GM21825 (cell line): ENCODE measurements at regions not wholly inside any gene's neighbourhood (a gene's known extent, or its start where the extent isn't known, plus 50 kb on each side); places are given as distances from the start of the nearest gene placed in this dataset.

Source experiments
- ATAC-seq: cut with Tn5 transposase; IDR thresholded peaks from one replicate; pipeline ENCODE4 v1.9.1; 2021; ENCODE audit warnings: mild to moderate bottlenecking, moderate library complexity; ENCODE audit not compliant: unreplicated experiment

DNA sequence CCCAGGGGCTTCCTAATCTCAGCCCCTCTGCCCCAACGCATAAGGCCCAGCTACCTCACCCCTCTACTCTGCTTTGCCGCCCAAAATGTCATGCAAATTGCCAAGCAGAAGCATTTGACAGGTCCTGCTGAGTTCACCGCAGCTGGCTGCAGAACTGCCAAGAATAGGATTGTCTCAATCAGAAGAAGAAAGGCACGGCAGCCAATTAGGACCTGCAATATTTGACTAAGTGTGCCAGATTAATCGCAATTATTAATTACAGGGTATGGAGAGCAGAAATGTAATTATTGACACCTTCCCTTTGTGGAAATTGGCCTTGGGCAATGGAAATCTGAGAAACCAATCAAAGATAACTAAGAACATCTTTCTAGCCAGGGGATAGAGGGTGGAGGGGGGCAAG, 318.6 kb downstream of the LRFN2 start:
- ATAC-seq: no peak

DNA sequence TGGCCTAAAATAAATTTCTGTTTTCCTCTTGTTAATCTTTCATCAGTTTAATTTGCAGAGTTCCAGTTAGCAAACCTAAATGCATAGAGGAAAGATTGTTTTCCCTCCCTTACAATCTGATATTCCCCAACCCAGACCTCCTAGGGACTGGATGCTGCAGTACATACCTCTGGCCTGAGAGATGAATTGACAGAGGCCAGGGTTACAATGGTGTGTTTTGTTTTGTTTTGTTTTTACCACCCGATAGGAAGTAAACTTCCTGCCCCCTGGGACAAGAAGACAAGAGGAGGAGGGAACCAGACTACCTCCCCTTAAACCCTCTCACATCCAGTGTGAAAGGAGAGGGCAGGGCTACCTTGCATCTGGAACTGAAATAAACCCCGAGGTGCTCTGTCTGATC, 319.0 kb downstream of the LRFN2 start:
- ATAC-seq: no peak

DNA sequence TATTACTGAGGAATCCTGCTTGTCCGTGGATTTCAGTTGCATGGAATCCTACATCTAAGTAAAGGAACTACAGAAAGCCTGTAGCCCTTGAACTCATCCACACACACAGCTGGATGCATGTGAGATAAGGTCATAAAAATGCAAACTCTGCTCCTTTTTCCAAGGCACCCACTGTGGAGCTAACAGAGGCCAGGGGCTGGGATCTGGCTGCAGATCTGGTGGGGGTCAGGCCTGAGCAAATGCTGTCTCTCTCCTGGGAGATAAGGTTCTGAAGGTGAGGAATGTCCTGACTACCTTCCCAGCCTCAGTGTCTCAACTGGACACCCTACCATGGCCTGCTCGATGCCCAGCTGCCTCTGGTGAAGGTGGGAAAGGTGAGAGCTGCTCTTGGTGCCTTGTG, 321.5 kb downstream of the LRFN2 start:
- no peak for ATAC-seq

DNA sequence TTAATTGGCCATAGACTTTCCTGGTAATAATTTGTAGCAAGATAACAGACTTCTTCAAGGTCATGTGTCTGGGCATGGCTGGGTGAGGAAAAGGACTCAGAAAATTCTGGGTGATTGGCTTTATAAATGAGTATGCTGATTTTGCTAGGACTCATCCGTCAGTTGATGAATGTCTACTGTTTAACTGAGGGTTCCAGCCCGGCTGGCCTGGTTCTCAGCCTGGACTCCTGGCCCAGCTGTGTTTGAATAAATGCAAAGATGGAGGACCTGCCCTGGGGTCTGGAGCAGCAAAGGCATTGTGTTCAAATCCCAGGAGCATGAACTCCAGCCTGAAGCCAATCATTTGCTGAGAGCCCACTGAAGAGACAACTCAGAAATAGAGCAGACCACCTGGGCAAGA, 323.2 kb downstream of the LRFN2 start:
- no peak for ATAC-seq

DNA sequence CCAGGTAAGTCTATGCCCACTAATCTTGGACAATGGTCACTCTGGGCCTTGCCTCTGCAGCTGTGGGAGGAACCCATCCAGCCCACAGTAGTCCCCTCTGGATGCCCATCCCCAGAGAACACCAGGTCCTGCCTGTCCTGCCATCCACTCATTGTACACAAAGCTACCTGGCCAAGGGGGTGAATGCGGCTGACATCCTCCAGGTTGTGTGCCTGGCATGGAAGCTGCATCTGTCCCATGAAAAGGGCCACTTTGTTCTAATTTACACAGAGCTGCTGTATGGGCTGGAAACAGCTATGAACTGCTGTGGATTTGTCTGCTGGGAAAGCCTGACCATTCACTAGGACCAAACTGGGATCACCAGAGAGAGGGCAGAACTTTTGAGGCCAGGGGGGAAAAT, 324.8 kb downstream of the LRFN2 start:
- no peak for ATAC-seq

DNA sequence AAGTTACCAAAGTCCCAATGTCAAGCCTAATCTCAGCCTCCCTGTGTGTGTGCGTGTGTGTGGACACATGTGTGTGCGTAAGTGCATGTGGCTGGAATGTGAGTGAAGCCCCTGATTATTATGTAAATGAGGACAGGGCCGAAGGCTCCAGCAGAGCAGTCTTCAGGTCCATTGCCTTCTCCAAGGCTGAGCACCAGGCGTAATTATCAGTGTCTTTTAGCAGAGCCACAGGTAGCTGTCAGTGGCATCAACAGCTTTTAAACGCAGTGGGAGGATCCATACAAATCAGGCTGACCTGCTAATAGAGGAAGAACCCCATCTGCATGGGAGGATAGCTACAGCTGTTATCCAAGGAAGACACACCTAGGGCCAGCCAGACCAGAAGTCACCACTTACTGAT, 324.3 kb upstream of the MOCS1 start:
- no peak for ATAC-seq

DNA sequence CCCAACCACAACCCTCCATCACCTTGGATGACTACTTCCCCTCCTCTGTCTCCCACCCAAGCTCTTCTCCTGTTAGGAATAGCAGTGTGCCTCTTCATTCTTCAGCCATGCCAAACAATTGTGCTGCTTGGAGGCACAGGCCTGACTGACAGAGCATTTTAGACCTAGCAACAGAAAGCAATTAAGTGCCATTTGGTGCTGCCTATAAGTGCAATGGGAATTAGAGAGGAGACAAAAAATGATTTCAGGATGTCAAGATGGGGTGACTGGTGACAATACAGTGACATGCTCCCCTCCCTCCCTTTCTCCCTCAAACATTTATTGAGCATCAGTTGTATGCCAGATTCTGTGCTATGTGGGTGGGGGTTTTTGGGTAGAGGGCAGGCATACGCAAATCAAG, 322.6 kb upstream of the MOCS1 start:
- no peak for ATAC-seq

DNA sequence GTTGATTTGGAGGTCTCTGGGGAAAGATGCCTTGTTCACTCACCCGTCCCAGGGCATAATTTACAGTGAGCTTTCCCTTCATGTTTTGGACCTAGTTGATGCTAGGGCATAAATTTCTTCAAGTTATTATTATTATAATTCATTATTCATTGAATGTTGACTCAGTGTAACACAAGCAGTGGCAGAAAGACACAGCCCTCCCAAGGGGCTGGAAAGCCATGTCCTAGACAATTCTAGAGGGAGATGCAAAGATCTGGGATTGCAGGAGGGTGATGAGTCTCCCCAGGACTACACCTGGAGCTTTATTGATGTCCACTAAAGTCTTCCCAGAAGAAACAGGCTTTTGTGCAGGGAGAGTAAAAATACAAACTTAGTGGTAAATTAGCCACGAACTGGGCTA, 322.0 kb upstream of the MOCS1 start:
- no peak for ATAC-seq

DNA sequence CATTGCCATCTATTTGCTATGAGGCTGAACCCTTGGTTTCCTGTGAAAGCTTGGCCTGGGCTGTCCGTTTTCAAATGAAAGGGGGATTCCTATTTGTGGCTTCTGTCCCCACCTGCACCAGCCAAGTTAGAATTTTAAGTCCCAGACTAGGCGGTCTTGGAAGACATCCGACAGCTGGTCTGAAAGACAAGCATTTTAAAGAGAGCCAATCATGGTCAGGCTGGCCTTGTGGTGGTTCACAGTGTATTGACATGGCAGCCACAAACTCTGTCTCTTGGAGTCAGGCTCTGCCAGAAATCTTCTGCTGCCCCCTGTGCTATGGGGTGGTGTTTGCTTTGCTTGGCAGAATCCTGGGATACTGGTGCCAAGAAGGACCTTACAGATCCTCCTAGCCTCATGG, 319.2 kb upstream of the MOCS1 start:
- ATAC-seq: no peak

DNA sequence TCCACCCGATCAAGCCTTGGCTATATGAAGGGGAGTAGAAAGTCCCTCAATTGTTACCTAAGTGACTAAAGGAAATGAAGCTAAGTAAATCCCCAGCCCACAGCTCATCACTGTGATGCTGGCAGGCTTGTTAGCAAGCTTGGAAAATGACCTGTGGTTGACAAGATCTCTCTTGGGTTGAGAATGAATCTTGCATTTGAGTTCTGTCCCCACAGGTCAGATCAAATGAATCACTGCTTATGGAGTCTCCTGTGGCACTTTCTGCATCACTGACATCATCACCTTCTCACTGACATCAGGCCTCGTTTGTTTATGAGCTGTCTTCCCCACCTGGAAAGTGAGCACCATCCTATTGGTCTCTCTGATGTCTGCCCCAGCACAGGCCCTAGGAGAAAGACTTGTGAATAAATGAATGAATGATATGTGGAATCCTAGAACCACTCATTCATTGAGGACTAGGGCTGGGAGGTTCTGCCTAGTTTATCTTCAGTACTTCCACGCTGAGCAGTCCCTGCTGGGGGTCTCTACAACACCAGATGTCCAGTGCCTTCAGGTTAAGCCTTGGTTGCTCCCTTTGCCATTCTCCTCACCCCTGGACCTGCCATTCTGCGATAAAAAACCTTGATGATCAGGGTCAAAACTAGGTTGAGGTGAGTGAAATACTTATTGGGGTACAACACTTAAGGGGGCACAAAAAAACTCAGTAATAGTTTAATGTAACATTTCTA, 318.4 kb upstream of the MOCS1 start:
- no peak for ATAC-seq

DNA sequence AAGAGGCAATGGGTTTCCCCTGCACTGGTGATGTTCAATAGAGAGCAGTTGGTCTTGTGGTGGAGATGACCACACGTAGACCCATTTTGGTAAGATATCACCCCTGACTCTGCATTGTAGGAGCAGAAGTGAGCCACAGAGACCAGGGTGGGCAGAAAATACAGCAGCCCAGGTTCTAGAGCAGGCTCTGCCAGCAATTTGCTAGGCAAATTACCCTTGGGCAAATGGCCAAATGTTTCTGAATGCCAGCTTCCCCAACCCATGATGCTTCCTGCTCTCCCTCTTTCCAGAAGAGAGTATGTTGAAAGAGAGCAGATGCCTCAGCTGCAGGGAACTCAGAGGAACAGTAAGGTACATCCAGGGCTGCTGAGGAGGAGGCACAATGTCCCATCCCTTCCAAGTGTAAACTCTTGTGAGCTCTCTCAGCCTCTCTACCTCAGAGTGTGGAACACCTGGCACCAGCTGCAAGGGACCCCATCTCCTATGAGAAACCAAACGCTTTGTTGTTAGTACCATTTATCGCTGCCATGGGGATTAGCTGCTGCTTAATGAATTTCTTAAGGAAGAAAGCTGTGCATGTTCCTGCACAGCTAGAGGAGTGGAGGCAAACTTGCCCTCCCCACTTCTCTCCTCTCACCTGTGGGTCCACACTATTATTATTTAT, 317.5 kb upstream of the MOCS1 start:
- ATAC-seq: no peak

DNA sequence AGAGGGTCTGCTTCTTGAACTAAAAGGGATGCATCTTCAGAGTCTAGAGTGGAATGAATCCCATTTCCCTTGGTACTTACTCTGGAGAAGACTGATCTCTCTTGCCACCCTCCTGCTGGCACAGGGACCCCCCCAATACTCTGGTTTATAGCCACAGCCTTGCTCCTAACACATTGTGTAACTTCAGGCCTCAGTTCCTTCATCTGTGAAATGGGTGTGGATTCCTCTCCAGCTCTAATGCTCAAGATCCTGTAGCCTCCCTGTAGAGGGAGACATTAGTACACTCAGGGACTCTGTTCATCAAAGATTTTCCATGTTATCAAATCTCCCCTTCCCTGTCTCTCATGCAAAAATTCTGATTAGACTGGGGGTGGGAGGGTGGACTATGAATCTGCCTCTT, 315.7 kb upstream of the MOCS1 start:
- no peak for ATAC-seq

DNA sequence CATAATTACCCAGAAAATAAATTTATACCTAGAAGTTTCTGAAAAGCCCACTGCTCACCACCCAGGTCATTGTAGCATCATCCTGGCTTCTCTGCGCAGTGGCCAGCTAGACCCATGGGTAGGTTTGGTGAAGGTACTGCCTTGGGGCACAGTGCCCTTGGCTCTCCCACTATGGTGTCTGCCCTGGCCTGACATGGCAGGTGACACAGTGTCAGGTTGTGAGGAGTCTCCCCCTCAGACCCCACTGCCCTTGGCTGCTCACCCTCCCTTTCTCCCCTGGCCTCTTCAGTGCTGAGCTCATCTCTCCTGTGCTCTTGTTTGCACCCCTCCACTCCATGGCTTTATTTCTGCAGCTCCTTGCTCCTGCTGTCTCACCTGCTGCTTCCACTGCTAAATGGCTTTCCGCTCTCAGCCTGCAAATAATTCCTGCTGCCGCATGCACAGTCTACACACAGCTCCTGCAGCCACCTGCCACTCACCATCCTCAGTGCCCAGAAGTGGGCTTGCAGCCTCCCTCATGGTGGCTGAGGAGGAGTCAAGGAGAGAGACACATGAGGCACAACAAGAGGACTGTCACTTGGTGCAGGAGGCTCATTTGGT, 313.4 kb upstream of the MOCS1 start:
- ATAC-seq: no peak

DNA sequence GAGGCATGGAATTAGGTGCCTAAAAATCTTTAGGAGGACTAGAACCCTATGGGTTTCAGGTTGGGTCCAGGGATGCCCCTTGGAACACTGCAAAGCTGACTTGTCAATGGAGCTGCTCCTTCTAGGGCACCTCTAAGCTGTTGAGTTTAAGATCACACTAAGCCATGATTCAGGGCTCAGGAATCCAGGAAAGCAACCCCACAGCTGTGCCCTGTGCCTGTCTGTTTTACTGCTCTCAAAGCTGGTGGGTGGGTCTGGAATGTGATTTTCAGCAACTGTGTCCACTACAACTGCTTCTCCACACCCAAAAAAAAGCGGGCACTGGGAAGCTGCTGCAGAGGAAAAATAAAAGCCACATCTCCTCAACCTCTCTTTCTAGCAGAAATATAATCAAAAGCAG, 310.4 kb upstream of the MOCS1 start:
- ATAC-seq: no peak

DNA sequence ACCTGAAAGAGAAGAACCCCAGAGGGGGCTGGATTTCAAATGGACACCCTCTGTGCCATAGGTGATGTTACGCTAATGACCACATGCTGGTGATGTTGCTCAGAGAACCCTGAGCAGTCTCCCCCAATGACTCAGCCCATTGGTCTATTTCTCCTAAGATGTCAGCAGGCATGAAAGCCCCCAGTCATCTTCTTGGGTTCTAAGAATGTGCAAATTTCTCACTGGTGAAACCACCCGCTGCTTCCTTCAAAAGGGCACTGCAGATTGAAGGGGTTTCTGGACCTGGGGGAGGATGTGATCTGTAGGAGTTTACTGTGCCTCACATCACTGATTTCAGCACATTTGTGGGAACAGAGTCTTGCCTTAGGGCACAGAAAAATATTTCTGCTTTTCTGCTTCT, 298.4 kb upstream of the MOCS1 start:
- no peak for ATAC-seq

DNA sequence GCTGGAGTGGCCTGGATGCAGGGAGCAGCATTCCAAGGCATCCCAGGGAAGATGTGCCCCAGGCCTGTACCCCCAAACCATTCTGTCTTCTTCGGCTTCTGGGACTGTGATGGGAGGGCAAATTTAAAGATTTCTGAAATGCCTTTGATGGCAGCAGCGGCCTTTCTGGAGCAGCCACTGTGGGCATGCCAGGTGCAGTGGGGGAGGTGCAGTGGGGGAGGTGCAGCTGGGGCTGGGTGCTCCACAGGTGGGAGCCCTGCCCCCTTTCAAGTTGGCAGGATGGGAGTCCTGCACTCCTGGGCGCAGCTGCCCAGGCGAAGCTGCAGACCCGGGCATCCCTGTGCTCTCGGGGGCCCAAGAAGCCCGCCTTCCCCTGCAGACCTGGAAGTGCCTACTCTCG, 293.5 kb upstream of the MOCS1 start:
- no peak for ATAC-seq

DNA sequence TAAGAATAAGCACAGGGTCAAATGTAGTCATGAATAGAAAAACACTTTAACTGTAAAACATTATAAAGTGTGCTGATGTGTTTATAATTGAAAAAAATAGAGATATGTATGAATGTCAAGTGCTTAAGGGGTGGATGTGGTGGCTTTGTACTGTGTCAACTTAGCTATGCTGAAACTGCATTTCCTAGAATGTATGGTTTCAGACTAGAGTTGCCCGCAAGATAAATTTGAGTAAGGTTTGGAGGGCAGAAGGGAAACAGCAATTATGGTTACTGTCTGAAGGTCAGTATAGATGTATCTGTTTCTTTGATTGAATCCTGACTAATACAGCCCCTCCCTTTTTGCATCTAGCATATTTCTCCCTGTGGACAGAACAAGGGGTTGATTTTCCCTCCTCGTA, 288.1 kb upstream of the MOCS1 start:
- ATAC-seq: no peak

DNA sequence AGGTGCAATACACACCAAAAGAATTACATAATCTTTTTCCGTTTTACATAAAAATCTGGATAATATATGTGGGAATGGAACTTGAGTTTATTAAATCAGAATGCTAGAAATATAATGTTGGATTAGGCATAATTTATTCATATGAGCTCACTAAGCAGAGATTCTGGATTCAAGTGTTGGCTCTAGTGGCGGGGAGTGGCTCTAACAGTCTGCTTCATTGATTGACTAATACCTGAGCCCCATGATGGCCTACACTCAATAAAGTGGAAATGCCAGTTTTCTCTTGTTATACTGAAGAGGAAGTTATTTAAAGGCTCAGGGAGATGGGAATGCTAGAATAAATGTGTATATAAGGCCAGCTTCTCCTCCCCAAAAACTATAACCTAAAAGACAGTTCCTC, 285.5 kb upstream of the MOCS1 start:
- ATAC-seq: no peak

DNA sequence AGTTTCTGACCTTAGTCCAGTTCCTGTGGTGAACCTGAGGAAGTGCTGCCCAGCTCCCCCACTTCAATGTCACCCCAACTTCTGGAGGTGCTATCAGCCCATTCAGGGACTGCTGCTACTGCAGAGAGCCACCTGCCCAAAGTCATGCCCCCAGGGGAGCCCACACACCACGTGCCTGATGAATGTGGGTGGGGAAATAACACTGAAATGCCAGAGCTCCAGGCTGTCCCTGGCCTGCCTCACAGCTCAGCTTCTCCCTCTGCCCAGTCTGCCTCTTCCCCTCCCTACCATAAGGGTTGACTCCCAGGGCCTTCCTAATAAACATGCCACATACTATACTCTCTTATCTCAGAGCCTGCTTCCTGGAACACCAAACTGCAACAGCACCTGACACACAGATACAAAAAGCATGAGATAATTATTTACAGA, 276.4 kb upstream of the MOCS1 start:
- no peak for ATAC-seq

DNA sequence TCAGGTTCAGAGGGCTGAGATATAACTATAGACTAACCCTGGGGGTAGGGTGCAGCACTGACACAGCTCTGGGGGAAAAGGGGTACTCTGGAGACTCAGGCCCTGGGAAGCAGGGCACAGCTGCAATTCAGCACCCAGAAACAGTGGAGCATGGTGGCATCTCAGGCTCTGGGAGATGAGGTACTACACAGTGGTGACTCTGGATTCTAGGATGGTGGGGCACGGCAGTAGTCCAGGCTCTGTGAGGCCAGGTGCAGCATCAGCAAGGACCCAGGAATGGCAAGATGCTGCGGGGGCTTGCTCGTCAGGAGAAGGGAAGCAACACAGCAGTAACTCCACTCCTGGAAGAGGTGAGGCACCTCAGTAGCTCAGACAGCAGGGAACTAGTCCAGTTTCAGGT, 271.5 kb upstream of the MOCS1 start:
- ATAC-seq: no peak

DNA sequence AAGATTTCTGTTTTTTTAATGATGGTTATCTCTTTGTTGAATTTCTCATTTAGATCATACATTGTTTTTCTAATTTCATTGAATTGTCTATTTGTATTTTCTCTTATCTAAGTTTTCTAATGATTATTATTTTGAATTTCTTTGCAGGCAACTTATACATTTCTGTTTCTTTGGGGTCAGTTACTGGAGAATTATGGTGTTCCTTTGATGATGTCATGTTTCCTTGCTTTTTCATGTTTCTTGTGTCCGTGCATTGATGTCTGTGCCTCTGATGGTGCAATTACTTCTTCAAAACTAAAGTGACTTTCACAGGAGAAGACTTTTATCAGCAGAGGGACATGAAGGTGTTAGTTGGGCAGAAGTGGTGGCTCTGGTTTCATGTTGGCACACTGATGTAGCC, 270.7 kb upstream of the MOCS1 start:
- ATAC-seq: no peak

DNA sequence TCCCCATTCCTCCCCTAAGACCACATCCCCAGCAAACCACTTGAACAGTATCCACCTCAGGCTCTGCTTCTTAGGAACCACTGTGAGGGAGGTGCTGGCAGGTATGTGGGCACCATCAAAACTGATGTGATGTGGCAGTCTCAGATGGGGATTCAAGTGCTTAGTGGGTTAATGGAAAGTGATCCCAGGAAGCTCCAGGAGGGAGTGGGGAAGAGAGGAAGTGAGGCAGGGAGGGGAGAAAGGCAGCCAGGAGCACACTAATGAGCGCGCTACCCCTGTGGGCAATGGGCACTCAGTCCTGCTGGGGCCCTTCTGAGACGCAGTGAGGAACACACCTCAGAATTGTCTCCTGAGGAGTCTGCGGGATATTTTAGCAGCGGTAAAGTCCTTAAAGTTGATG, 263.1 kb upstream of the MOCS1 start:
- ATAC-seq: no peak

DNA sequence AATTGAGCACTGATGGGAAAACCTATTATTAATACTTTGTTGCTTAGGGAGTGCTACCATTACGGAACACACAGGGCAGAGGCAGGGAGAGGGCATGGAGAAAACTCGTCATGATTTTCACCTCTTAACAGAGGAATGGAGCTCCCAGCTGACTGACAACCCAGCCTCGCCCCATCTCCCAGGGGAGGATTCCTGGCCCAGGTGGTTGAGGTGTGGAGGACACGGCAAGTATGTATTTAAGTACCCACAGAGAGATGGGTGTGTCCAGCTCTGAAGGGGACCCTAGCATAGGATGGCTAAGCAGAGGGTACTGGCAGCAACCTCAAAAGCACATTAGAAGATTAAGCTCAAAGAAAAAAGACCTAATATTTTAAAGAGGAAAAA, 261.9 kb upstream of the MOCS1 start:
- ATAC-seq: no peak
